GM08714 (cell line): ENCODE measurements at regions not wholly inside any gene's neighbourhood (a gene's known extent, or its start where the extent isn't known, plus 50 kb on each side); places are given as distances from the start of the nearest gene placed in this dataset.

Experiments
- H3K4me3 ChIP-seq: fragments of 200-500 bp; sonication (Bioruptor generic); 2 replicates; pipeline ENCODE4 v1.5.1; 2014; ENCODE audit warnings: mild to moderate bottlenecking, low read length, inconsistent platforms
- ZNF274 ChIP-seq: IDR thresholded peaks from 2 replicates; pipeline ENCODE4 v1.6.1; 2012; ENCODE audit warnings: mild to moderate bottlenecking, low read depth, low read length

DNA sequence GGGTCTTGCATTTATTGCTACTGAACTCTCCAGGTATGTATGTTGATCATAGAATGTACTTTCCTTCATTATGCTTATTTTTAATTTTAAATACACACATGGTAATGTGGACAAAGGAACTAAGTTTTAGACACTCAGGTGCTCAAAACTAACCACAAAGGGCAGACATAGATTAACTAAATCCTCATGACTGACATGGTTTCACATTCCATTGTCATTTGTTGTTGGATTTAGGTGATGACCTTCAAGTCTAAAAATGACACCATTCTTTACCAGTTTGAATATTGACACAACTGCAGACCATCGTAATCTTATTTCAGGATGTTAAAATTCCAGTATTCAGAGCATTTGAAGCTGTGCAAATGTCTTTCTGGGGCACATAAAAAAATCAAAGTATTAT lies 128.4 kb downstream of the BBS10 start:
- no peak overlapping the region for H3K4me3 ChIP-seq
- TF ChIP-seq ZNF274, result no peak

DNA sequence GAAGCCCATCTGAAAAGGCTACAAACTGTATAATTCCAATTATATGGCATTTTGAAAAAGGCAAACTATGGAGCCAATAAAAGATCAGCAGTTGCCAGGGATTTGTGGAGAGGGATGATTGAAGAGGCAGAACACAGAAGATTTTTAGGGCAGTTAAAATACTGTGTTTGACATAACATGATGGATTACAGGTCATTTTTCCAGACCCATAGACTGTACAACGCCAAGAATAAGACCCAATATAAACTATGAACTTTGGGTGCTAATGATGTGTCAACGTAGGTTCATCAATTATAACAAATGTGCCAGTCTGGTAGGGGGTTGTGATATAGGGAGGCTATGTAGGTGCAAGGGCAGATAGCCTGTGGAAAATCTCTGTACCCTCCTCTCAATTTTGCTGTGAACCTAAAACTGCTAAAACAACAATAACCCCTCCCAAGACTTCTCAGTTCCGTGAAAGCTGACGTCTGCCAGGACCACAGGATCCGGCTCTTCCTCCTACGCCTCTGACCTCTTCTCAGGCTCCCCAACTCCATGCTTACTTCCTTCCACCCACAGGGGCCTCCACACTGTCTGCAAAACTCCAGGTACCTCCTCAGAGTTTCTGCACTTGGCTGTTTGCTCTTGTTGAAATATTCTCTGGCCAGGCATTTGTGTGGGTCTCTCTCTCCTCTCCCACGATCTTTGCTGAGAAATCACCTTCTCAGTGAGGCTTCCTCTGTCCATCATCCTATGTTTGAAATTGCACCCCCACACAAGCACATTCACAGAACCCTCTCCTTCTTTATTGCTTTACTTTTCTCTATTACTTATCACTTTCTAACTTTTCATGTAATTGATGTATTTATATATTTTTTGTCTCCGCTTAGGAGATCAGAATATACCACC lies 131.4 kb downstream of the BBS10 start:
- H3K4me3 ChIP-seq, result no peak overlapping the region
- no peak for TF ChIP-seq ZNF274

- H3K4me3 ChIP-seq, result no peak overlapping the region
- no peak for TF ChIP-seq ZNF274
Observed at GRCh38 chr12:76208129-76208528, 123.6 kb upstream of the NAP1L1 start.

DNA sequence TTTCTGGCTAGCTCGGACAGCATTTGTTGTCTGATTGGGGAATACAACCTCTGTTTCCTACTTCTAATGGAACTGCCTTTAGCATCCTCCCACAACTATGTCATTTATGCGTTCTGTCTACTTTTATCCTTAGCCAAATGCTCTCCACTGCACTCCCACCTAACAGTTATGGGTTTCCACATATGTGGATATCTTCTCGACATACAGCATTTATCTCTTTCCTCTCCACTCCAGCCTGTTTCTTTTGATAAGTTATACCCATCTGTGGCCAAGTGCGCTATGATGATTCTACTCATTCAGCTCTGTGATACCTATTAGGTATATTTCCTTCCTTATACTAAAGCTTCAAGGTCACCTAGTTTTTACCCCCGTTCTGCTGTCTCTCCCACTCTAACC lies 122.2 kb upstream of the NAP1L1 start:
- no peak for TF ChIP-seq ZNF274
- no peak overlapping the region for H3K4me3 ChIP-seq

GRCh38 chr12:76206039-76206676 lies 121.7 kb upstream of the NAP1L1 start:
- no peak overlapping the region for H3K4me3 ChIP-seq
- no peak for TF ChIP-seq ZNF274

- no peak for TF ChIP-seq ZNF274
- no peak overlapping the region for H3K4me3 ChIP-seq
Observed at GRCh38 chr12:76202621-76203020, 118.1 kb upstream of the NAP1L1 start.

DNA sequence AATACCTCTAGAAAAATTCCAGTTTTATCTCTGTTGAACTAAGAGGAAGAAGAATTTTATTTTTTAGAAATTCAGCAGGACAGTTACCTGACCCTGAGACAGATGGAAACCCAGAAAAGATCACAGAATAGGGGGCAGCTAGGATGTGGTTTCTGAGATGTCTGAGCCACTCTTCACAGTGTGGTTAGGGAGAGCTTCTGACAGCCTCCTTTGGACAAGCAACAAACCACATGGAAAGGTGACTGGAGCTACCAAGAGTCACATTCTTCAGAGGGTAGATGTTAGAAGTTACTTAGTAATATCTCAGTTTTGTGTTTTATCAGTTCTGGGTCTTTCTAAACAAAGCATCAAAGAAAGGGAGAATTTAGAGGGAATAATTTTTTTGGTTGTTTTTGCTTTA lies 117.3 kb upstream of the NAP1L1 start:
- H3K4me3 ChIP-seq, result no peak overlapping the region
- no peak for TF ChIP-seq ZNF274

DNA sequence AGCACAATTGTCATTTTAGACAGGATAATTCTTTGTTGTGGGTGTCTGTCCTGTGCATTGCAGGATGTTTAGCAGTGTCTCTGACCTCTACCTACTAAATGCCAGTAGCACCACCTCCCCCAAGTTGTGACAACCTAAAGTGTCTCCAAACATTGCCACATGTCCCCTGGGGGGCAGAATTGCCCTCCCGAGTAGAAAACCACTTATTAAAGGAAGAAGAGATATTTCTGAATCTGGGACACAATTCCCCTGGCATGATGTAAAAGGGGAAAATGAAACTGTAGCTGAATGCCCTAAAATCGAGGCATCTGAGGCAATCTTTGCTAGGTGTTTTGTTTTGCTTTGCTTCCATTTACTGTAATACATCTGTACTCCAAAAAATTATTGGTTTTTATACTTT lies 116.8 kb upstream of the NAP1L1 start:
- no peak overlapping the region for H3K4me3 ChIP-seq
- no peak for TF ChIP-seq ZNF274

DNA sequence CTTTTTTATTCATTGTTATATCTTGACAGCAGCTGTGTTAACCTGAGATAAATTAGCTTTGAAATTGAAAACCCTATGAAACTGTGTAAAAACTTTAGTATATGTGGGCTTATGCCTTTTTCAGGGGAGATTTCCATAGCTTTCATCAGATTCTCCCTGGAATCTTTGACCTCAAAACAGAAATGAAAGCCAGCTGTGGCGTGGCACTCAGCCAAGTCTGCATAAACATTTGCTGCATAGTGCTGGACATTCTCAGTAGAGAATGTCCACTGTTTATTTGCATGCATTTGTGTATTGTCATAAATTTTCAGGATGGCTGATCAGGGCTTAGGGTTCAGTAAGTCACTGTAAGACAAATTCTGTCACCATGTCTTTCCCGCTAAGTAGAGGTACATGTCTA lies 115.3 kb upstream of the NAP1L1 start:
- TF ChIP-seq ZNF274, result no peak
- no peak overlapping the region for H3K4me3 ChIP-seq

DNA sequence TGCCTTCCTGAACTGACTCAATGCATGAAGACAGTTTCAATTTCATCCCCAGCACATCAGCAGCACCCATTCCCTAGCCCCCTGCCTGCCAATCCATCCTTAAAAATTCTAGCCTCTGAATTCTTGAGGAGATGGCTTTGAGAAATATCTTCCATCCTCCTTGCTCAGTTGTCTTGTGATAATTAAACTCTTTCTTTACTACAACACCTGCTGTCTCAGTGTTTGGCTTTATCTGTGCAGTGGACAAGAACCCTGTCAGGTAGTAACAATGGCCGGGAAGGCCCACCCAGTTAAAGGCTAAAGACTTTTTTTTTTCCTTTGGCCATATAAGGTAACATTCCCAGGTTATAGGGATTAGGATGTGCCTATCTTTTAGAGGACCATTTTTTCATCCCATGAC lies 114.4 kb upstream of the NAP1L1 start:
- no peak overlapping the region for H3K4me3 ChIP-seq
- TF ChIP-seq ZNF274, result no peak

GRCh38 chr12:76197283-76197682 lies 112.8 kb upstream of the NAP1L1 start:
- TF ChIP-seq ZNF274, result no peak
- H3K4me3 ChIP-seq, result no peak overlapping the region

- H3K4me3 ChIP-seq, result no peak overlapping the region
- TF ChIP-seq ZNF274, result no peak
Observed at GRCh38 chr12:76195920-76196319, 111.4 kb upstream of the NAP1L1 start.

- no peak for TF ChIP-seq ZNF274
- no peak overlapping the region for H3K4me3 ChIP-seq
Observed at GRCh38 chr12:76194724-76195123, 110.2 kb upstream of the NAP1L1 start.

- no peak overlapping the region for H3K4me3 ChIP-seq
- TF ChIP-seq ZNF274, result no peak
Observed at GRCh38 chr12:76193961-76194360, 109.5 kb upstream of the NAP1L1 start.

DNA sequence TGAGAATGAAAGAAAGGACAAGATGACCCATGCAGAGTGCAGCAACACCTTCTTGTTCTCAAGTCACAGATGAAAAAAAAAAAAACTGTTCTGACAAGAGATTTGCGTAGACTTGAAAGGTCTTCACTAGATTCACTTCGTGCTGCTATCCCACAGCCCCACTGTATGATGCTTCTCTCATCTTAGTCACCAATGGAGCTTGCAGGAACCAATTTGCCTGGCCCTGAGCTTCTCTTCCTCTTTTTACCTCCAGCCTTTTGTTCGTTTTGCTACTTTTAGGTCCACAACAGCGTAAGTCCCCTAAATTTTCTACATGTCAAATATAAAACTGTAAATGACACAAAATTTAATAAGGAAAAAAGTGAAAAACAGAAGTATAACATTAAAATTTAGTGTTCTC lies 107.9 kb upstream of the NAP1L1 start:
- no peak for TF ChIP-seq ZNF274

More for the DNA sequence above, 107.9 kb upstream of the NAP1L1 start:
- H3K4me3 ChIP-seq, result no peak overlapping the region
